ENCODE measurements at regions not wholly inside any gene's neighbourhood (a gene's known extent, or its start where the extent isn't known, plus 50 kb on each side); places are given as distances from the start of the nearest gene placed in this dataset.

- TF ChIP-seq, protein P1, sequence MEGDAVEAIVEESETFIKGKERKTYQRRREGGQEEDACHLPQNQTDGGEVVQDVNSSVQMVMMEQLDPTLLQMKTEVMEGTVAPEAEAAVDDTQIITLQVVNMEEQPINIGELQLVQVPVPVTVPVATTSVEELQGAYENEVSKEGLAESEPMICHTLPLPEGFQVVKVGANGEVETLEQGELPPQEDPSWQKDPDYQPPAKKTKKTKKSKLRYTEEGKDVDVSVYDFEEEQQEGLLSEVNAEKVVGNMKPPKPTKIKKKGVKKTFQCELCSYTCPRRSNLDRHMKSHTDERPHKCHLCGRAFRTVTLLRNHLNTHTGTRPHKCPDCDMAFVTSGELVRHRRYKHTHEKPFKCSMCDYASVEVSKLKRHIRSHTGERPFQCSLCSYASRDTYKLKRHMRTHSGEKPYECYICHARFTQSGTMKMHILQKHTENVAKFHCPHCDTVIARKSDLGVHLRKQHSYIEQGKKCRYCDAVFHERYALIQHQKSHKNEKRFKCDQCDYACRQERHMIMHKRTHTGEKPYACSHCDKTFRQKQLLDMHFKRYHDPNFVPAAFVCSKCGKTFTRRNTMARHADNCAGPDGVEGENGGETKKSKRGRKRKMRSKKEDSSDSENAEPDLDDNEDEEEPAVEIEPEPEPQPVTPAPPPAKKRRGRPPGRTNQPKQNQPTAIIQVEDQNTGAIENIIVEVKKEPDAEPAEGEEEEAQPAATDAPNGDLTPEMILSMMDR (conservative IDR thresholded peaks at IDR 0.05; ENCODE audit: low read depth, low read length), result no peak
- no peak for DNase-seq (ENCODE audit: low read depth)
- H3K4me3 ChIP-seq (ENCODE audit: low read depth, low read length), result no peak overlapping the region
Observed at GRCh38 chr2:2909086-2910035, 468.3 kb downstream of the EIPR1 start.

DNA sequence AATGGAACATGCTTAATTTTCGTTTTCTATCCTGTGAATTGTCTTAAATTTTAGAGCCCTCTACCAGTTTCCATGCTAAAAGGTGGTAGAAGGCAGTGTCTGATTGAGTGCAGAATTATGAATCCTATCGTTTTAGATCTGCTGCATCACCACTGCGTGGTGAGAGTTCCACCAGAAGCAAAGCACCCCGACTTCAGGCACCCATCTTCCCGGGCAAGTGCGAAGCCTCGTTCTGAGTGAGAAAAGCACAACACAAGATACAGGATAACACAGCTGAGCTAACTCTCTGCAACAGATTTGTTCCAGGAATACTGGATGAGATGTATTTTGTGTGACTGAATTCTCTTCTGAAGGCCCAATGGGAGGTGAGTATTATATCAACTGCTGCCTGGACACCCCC, 471.5 kb downstream of the EIPR1 start:
- TF ChIP-seq, protein P1 (conservative IDR thresholded peaks at IDR 0.05; ENCODE audit: low read depth, low read length), result no peak
- no peak overlapping the region for H3K4me3 ChIP-seq (ENCODE audit: low read depth, low read length)
- DNase-seq (ENCODE audit: low read depth), result no peak

DNA sequence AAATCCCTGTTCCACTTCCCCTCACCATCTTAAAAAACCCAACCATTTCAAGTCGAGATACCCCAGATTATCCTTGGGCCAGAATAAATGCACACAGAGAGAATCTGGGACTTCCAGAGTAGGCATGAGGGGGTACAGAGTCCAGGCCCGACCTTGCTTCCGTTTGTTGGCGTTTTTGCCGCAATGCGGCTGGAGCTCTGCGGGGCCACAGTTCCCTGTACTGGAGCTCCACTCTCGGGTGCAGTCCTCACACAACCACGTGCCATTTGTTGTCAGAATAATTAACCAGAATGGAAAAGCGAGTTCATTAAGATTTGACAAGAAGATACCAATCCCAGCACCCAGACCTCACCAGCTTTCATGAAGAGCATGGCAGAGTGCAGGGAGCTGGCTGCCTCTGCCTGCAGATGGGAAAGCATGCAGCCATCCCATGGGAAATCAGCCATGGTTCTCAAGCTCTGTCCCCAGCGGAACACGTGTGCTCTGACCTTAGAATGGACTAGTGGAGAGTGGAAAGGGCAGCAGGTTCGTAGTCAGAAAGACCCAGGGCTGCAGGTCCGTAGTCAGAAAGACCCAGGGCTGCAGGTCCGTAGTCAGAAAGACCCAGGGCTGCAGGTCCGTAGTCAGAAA, 472.8 kb downstream of the EIPR1 start:
- H3K4me3 ChIP-seq (ENCODE audit: low read depth, low read length), result no peak overlapping the region
- TF ChIP-seq, protein P1 (conservative IDR thresholded peaks at IDR 0.05; ENCODE audit: low read depth, low read length), result no peak
- DNase-seq (ENCODE audit: low read depth), result no peak

DNA sequence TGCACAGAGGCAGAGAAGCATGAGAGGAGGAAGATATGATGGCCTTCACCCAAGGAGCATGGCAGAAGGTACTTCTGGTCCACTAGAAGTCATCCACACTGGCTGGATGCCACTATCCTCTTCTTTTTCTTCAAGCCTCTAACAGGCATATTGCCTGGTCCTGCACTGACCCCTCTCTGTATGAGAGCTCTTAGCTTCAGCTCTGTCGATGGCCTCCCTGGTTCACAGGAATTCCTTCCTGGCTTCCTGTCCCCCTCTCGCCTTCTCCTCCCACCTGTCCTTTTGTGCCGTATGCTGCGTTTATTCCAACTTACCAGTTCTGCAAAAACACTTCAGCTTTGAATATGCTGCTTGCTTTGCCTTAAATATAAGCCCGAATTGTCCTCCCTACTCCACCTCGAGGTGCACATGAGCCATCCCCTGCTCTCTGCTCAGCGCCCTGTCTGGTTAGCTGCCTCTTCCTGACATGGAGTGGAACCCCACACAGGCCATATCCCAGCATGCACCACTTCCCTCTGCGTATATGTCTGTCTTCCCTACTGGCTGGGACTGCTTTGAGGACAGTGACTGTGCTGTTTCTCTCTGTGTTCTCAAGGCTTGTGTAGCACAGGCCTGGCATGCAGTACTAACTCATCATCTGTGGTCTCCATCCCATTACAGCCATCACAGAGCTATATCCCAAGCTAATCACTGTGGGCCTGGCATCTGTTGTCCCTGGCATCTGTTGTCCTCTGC, 474.9 kb downstream of the EIPR1 start:
- no peak for DNase-seq (ENCODE audit: low read depth)
- TF ChIP-seq, protein P1 (conservative IDR thresholded peaks at IDR 0.05; ENCODE audit: low read depth, low read length), result no peak
- H3K4me3 ChIP-seq (ENCODE audit: low read depth, low read length), result no peak overlapping the region

DNA sequence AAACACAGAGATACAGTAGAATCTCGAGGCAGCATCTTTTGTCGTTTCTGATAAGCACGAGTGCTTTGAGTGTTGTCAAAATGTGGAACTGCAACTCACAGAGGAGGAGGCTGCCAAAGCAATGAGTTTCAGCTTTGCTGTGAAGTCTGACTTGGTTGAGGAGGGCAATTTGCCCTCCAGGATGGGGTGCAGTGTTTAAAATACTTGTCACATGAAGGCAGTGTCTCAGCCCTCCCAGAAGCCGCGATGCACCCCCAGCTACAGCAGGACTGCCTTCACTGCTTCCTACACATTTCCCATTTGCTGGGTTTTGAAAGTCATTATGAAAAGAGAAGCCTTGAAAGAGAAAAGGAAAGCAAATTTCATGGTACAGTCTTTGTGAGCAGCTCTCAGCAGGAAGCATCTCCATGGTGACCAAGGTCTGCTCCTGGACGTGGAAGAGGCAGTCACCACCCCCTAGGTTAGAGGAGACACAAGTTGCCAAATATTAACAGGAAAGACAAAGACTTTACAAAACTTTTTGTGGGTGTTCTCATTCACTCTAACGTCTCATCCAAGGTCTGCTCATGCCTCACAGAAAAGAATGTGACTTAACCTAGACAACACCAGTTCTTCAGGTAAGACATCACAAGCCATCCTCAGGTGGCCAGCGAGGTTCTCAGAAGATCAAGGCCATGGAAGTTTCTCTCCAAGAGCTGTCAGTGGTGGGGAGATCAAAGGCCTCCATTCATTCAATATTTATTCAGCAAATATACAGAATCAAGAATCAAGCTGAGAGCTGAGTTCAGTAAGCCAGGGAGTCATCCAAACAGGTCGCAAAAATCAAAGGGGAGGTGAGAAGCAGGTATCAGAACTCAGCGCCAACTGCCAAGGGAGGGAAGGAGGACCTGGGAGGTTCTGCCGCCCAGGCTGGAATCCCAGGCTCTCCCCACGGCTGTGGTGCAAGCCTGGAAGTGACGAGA, 476.0 kb downstream of the EIPR1 start:
- H3K4me3 ChIP-seq (ENCODE audit: low read depth, low read length), result no peak overlapping the region
- no peak for DNase-seq (ENCODE audit: low read depth)
- TF ChIP-seq, protein P1 (conservative IDR thresholded peaks at IDR 0.05; ENCODE audit: low read depth, low read length), result no peak

- no peak for DNase-seq (ENCODE audit: low read depth)
- no peak overlapping the region for H3K4me3 ChIP-seq (ENCODE audit: low read depth, low read length)
- TF ChIP-seq, protein P1 (conservative IDR thresholded peaks at IDR 0.05; ENCODE audit: low read depth, low read length), result no peak
Observed at GRCh38 chr2:2899826-2900225, 477.8 kb downstream of the EIPR1 start.

Data from choroid plexus epithelial cell (primary cell).